ENCODE measurements at regions not wholly inside any gene's neighbourhood (a gene's known extent, or its start where the extent isn't known, plus 50 kb on each side); places are given as distances from the start of the nearest gene placed in this dataset.

GRCh38 chr5:8048920-8049319 lies 180.0 kb downstream of the MTRR start:
- FAIRE-seq (no peak), DNase-seq (ENCODE audit: low spot score) (no peak)

GRCh38 chr5:8050616-8051175 lies 181.7 kb downstream of the MTRR start:
- DNase-seq (ENCODE audit: low spot score), result no peak
- no peak for FAIRE-seq

- peak; percentile 63 for DNase-seq (ENCODE audit: low spot score)
- FAIRE-seq, result no peak
Observed at GRCh38 chr5:8053270-8053669, 184.3 kb downstream of the MTRR start.

GRCh38 chr5:8057769-8058168 lies 188.8 kb downstream of the MTRR start:
- peak; percentile 77 for FAIRE-seq
- DNase-seq (ENCODE audit: low spot score), result no peak

- DNase-seq (ENCODE audit: low spot score), result no peak
- FAIRE-seq, result peak; percentile 20
Observed at GRCh38 chr5:8058616-8059190, 189.8 kb downstream of the MTRR start.

GRCh38 chr5:8059337-8059736 lies 190.4 kb downstream of the MTRR start:
- DNase-seq (ENCODE audit: low spot score) (no peak), FAIRE-seq (no peak)

GRCh38 chr5:8060235-8060952 lies 191.4 kb downstream of the MTRR start:
- FAIRE-seq, result no peak
- DNase-seq (ENCODE audit: low spot score), result no peak

- FAIRE-seq (no peak), DNase-seq (ENCODE audit: low spot score) (no peak)
Observed at GRCh38 chr5:8060953-8061429, 192.0 kb downstream of the MTRR start.

GRCh38 chr5:8062521-8062920 lies 193.6 kb downstream of the MTRR start:
- DNase-seq (ENCODE audit: low spot score), result no peak
- no peak for FAIRE-seq

GRCh38 chr5:8068078-8068477 lies 199.1 kb downstream of the MTRR start:
- no peak for DNase-seq (ENCODE audit: low spot score)
- FAIRE-seq, result no peak

GRCh38 chr5:8070138-8070537 lies 201.2 kb downstream of the MTRR start:
- DNase-seq (ENCODE audit: low spot score), result no peak

GRCh38 chr5:8079056-8079455 lies 210.1 kb downstream of the MTRR start:
- no peak for DNase-seq (ENCODE audit: low spot score)
- FAIRE-seq, result no peak

More at GRCh38 chr5:8070138-8070537, 201.2 kb downstream of the MTRR start:
- FAIRE-seq, result no peak

GRCh38 chr5:8081179-8081578 lies 212.2 kb downstream of the MTRR start:
- DNase-seq (ENCODE audit: low spot score) (no peak), FAIRE-seq (no peak)

GRCh38 chr5:8093669-8094068 lies 224.7 kb downstream of the MTRR start:
- FAIRE-seq (no peak), DNase-seq (ENCODE audit: low spot score) (no peak)

- FAIRE-seq (no peak), DNase-seq (ENCODE audit: low spot score) (no peak)
Observed at GRCh38 chr5:8094304-8094703, 225.4 kb downstream of the MTRR start.

- no peak for FAIRE-seq
- no peak for DNase-seq (ENCODE audit: low spot score)
Observed at GRCh38 chr5:8097146-8097545, 228.2 kb downstream of the MTRR start.

GRCh38 chr5:8098081-8098480 lies 229.1 kb downstream of the MTRR start:
- DNase-seq (ENCODE audit: low spot score) (no peak), FAIRE-seq (no peak)

- FAIRE-seq (no peak), DNase-seq (ENCODE audit: low spot score) (no peak)
Observed at GRCh38 chr5:8102714-8103113, 233.8 kb downstream of the MTRR start.

- DNase-seq (ENCODE audit: low spot score), result no peak
Observed at GRCh38 chr5:8114597-8115266, 245.8 kb downstream of the MTRR start.

GRCh38 chr5:8123559-8123958 lies 254.6 kb downstream of the MTRR start:
- FAIRE-seq (no peak), DNase-seq (ENCODE audit: low spot score) (no peak)

More at GRCh38 chr5:8114597-8115266, 245.8 kb downstream of the MTRR start:
- no peak for FAIRE-seq

GRCh38 chr5:8134609-8135008 lies 265.7 kb downstream of the MTRR start:
- FAIRE-seq, result no peak
- no peak for DNase-seq (ENCODE audit: low spot score)

GRCh38 chr5:8135742-8136141 lies 266.8 kb downstream of the MTRR start:
- DNase-seq (ENCODE audit: low spot score) (no peak), FAIRE-seq (no peak)

Measured in urothelium cell line (cell line).